ENCODE measurements at regions not wholly inside any gene's neighbourhood (a gene's known extent, or its start where the extent isn't known, plus 50 kb on each side); places are given as distances from the start of the nearest gene placed in this dataset.
"Not testable (repeated sequence)": the region's sequence is repeated elsewhere in the genome, so short reads cannot be mapped to it uniquely, and the experiment has no call there.

DNA sequence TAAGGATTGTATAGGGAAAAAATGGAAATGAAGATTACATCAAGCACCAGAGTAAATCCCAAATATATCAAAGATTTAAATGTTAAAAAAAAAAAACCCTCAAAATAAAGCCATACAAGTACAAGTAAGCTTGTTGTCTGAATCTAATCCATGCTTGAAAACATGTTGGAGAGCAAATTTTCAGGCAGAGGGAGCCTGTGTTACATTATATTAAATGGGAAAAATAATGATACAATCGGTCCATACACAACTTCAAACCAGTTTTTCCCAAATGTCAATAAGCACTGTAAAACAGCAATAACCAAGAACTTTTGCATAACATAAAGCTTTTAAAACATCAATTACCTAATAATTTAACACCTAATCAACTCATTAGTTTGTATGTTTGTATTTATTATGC, 949.4 kb upstream of the ADGRL4 start:
- DNase-seq, result no peak

DNA sequence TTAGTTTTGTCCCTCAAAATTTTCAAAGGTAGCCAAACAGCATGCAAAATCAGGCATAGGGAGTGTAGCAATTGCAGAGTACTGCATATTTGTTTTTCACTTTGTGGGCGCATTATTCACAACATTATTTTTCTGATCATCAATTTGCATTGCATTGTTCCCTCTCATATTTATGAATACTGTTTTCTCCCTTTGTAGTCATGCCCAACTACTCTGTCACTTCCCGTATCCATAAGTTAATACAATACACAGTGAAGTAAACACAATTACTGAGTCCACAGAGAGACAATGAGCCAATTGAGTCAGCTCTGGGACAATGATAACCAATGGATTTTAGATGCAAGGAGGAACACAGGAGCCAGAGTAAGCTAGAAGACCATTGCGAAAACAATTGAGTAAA, 944.0 kb upstream of the ADGRL4 start:
- no peak for DNase-seq

GRCh38 chr1:79945391-79945790, 938.9 kb upstream of the ADGRL4 start:
- no peak for DNase-seq

DNA sequence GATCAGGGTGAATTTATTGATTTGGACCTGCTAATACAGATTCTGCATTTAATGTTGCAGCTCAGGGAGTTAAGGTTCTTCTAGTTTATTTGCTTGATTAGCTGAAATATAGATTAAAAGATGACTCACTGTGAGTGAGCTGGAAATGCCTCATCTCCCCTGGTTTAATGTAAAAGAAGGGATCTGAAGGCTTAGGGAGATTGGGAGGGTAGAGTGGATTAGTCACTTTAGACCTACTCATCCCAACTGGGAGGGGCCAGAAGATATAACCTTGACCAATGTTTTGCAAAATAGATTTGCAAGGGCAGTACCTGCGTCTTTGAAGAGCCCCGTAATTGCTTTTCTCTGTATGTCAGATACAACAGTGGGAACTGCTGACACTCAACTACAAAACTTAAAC, 922.8 kb upstream of the ADGRL4 start:
- DNase-seq, result no peak

- no peak for DNase-seq
These were observed 922.4 kb upstream of the ADGRL4 start for GRCh38 chr1:79928901-79929300.

- no peak for DNase-seq
These were observed 914.6 kb upstream of the ADGRL4 start for GRCh38 chr1:79920960-79921669.

- no peak for DNase-seq
These were observed 908.4 kb upstream of the ADGRL4 start for GRCh38 chr1:79914896-79915295.

DNA sequence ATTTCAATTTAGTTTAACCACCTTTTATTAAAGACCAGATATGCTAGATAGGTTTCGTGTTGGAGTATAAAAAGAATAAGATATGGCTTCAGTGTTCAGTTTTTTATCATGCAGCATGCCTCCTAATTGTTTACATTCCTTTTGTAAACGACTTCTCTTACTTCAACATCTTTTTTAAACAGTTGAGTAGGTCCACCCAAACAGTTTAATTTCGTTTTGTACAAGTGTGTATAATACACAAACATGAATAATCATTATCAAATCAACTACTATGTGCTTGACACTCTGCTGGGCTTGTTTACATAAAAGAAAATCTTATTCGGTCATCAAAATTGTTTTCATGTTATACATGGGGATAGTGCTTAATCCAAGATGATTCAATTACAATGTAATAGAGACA, 906.3 kb upstream of the ADGRL4 start:
- no peak for DNase-seq

- no peak for DNase-seq
These were observed 896.8 kb upstream of the ADGRL4 start for GRCh38 chr1:79903321-79903720.

GRCh38 chr1:79902418-79902817, 895.9 kb upstream of the ADGRL4 start:
- no peak for DNase-seq

DNA sequence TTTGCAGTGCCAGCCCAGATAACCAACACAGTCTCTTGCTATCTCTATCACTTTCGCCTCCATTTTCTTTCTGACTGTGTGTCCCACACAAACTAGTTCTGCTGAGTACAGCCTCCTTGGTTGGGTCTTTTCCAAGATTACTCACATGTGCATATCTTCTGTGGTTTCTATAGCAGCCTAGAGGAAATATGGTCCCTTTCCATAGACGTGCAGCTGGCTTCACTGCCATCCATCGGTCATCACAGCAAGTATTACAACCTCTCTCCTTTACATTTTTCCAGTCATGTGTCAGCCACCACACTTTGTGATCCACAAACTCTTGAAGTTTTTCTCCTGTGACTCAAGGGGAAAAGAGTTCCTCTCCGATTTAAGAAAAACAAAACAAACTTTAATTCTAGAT, 893.4 kb upstream of the ADGRL4 start:
- no peak for DNase-seq

DNA sequence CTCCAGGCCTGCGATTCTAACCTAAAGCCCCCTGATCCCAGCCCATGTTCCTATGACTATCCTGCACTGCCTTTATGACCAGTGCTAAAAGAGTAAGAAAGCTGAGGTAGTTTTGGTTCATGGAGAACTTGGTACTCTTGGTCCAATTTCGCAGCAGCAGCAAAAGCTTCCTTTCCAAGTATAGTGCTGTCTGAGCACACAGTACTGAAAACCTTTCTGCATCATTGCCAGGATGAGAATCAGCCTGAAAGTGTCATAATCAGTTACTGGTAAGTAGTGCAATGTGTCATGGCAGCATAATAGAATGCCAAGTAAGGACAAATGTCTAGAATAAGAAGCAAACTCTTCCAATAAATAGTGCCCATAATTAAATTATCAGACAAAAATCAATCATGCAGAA, 889.6 kb upstream of the ADGRL4 start:
- no peak for DNase-seq

- DNase-seq, result no peak
These were observed 889.0 kb upstream of the ADGRL4 start for GRCh38 chr1:79895573-79895972.

- not testable (repeated sequence) for DNase-seq
These were observed 887.6 kb upstream of the ADGRL4 start for GRCh38 chr1:79894129-79894528.

DNA sequence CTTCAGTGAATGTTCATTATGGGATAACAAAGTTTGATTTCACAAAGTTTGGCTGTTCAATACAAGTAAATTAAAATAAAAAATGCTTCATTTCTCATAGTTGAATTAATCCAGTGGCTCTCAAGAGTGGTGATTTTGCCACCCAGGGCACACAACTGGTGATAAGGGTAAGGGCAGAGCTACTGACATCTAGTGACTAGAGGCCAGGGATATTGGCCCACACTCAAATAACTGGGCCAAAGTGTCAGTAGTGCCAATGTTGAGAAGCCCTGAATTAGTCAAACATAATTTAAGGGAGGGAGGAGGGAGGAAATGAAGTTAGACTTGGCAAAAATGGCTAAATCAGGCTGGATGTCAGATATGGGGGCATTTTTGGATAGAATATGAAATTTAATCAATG, 880.5 kb upstream of the ADGRL4 start:
- DNase-seq, result no peak

GRCh38 chr1:79885101-79885500, 878.6 kb upstream of the ADGRL4 start:
- no peak for DNase-seq

DNA sequence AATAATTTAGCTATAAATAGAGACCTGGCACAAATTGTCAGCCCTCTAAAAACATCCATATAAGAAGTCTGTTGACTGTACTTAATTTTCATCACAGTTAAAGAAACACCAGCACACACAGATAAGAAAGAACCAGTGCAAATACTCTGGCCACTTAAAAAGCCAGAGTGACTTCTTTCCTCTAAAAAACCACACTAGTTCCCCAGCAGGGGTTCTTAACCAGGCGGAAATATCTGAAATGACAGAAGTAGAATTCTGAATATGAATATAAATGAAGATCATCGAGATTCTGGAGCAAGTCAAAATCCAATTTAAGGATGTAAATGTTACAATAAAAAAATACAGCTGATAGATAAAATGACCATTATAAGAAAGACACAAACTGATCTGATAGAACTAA, 870.6 kb upstream of the ADGRL4 start:
- DNase-seq, result no peak

DNA sequence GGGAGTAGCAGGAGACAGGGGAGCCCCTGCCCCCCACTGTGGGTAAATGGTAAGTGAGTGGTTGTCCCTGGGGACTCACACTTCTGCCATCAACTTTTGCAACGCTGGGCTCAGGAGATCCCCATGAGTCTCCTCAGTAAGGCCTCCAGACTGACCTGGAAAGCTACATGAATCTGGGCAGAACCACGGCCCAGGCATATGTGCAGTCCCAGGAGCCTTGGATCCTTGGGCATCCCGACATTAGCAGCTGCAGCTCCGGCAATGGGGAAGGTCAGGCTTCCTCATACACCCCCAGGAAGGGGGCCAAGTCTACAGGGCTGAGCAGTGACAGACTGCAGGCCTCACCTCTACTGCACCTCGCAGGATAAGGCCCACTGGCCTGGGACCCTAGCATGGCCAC, 868.7 kb upstream of the ADGRL4 start:
- DNase-seq, result no peak

DNA sequence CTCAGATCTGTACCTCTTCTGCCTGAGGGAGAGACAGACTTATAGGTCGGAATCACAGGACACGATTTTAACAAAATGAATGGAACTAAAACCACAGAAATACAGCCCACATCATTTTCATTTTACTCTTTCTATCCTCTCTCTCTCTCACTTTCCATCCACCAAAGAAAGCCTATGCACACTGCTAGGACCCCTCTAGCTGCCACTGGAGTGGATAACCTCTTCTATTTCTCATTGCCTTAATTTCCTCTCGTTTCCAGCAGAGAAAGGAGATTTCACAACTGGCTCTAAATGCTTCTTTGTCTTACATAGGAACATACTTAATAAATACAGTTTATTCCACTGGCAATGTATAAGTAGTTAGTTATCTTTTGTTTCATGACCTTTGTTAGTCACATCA, 867.8 kb upstream of the ADGRL4 start:
- no peak for DNase-seq

GRCh38 chr1:79859212-79859948, 852.9 kb upstream of the ADGRL4 start:
- DNase-seq, result no peak

- peak; percentile 29 for DNase-seq
These were observed 845.5 kb upstream of the ADGRL4 start for GRCh38 chr1:79852004-79852403.

GRCh38 chr1:79849388-79849787, 842.9 kb upstream of the ADGRL4 start:
- DNase-seq, result no peak

DNA sequence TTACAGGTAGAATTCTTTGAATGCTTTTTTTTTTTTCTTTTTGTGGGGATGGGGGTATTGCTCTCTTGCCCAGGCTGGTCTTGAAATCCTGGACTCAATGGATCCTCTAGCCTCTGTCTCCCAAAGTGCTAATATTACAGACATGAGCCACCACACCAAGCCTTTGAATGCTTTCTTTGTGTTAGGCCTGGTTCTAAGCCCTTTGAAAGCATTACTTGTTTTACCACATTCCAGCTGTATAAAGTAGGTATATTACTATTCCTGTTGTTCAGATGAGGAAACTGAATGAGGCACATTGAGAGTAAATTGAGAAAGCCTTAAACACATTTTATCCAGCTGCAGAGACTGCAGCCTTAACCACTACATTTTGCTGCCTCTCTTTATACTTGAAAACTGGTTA, 841.8 kb upstream of the ADGRL4 start:
- DNase-seq, result no peak

DNA sequence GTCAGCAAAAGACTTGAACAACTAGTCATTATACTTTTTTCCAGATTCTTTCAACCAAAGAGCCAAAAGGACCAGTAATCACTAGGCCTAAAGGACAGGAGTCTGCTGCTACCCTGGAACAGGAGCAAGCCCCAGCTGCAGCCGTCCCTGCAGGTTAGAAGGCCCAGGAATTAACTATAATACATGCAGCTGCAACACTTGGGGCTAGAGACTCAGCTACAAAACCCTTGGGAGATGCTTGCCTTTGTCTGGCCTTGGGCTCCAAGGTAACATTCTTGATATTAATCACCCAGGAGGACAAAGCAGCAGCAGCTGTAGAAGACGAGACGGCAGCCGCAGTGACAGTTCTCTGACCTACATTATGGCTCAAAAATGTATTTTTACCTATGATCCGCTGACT, 841.2 kb upstream of the ADGRL4 start:
- DNase-seq, result no peak

DNA sequence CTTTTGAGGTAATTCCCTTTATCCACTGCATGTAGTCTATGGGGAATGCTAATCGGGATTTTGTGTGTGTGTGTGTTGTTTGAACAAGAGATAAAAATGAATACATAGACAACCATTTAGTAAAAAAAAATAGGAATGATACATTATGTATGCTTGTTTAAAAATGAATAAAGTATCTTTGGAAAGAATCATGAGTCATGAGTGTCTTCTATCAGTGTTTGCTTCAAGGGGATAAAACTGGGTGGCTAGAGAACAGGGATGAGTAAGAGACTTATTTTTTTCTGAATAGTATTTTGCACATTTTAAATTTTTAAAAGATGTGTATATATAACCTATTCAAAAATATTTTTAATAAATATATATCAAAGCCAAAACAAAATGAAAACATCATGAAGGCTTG, 839.4 kb upstream of the ADGRL4 start:
- DNase-seq, result no peak

Measured in NCI-H510A treated with DMSO at 0.1 percent for 48 hours (cell line).